MM.1S (cell line): ENCODE measurements at regions not wholly inside any gene's neighbourhood (a gene's known extent, or its start where the extent isn't known, plus 50 kb on each side); places are given as distances from the start of the nearest gene placed in this dataset.

Experiments used
- EZH2phosphoT487 ChIP-seq: fragments of 300-600 bp; sonication (generic); IDR thresholded peaks from 2 replicates; pipeline ENCODE4 v1.6.1; 2018; ENCODE audit warnings: antibody characterized with exemption, low read length
- TF ChIP-seq, protein P1 (sequence below): fragments of 300-600 bp; sonication (generic); IDR thresholded peaks from 2 replicates; pipeline ENCODE4 v1.5.1; 2016; ENCODE audit warnings: antibody characterized with exemption, low read length, mixed read lengths

DNA sequence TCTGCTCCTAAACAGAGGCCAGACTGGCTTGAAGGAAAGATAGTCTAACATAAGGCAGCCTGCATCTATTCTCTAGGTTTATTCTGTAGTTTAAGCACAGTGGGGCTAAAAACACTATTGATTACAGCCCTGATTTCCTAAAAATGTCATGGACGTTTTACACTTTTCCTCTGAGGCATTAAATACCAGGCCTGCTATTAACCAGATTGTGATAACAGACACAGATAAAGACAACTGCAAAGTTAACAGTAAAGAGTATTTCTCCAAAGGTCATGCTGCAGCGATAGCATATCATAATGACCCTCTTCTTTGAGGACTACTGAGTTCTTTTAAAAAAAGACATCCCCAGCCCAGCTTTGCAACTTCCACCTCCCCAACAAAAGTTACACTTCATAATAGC lies 59.6 kb upstream of the MON1B start:
- TF ChIP-seq, protein P1, sequence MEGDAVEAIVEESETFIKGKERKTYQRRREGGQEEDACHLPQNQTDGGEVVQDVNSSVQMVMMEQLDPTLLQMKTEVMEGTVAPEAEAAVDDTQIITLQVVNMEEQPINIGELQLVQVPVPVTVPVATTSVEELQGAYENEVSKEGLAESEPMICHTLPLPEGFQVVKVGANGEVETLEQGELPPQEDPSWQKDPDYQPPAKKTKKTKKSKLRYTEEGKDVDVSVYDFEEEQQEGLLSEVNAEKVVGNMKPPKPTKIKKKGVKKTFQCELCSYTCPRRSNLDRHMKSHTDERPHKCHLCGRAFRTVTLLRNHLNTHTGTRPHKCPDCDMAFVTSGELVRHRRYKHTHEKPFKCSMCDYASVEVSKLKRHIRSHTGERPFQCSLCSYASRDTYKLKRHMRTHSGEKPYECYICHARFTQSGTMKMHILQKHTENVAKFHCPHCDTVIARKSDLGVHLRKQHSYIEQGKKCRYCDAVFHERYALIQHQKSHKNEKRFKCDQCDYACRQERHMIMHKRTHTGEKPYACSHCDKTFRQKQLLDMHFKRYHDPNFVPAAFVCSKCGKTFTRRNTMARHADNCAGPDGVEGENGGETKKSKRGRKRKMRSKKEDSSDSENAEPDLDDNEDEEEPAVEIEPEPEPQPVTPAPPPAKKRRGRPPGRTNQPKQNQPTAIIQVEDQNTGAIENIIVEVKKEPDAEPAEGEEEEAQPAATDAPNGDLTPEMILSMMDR = no peak
- no peak for TF ChIP-seq EZH2phosphoT487
